GM12878 (cell line): ENCODE measurements at regions not wholly inside any gene's neighbourhood (a gene's known extent, or its start where the extent isn't known, plus 50 kb on each side); places are given as distances from the start of the nearest gene placed in this dataset.

Source experiments
- ATAC-seq: fragments of 200-7000 bp; cut with Tn5 transposase; 3 replicates; pipeline ENCODE4 v1.9.1; 2020; ENCODE audit warnings: mild to moderate bottlenecking, moderate library complexity
- BruUV-seq: library from RNA; stranded (reverse); fragments of 400-500 nt; replicated peaks from 2 replicates; lab custom pipeline; 2021; lab: Mats Ljungman, UMichigan
- CTCF ChIA-PET: fragments of 300-600 bp; sonication (Branson Sonifier 250); formaldehyde crosslinking; extraction: SDS; loops from one replicate; lab custom pipeline; 2021; ENCODE audit warnings: inconsistent platforms; lab: Yijun Ruan, JAX
- POLR2A ChIA-PET: fragments of 350-600 bp; formaldehyde crosslinking; extraction: SDS; loops from one replicate; lab custom pipeline; 2021; ENCODE audit warnings: inconsistent platforms; lab: Charles Lee
- RAD21 ChIA-PET: fragments of 300-600 bp; sonication (Branson Sonifier 250); formaldehyde crosslinking; loops from one replicate; lab custom pipeline; 2023; ENCODE audit warnings: antibody characterized with exemption; ENCODE audit not compliant: unreplicated experiment; lab: Charles Lee
- SMC1A ChIA-PET: fragments of 300-600 bp; sonication (Branson Sonifier 250); formaldehyde crosslinking; loops from one replicate; lab custom pipeline; 2023; ENCODE audit not compliant: unreplicated experiment, uncharacterized antibody; lab: Charles Lee
- DNase-seq: peaks from one replicate; pipeline ENCODE4 v3.0.0-alpha.2; 2011; ENCODE audit warnings: low read depth, low spot score
- FAIRE-seq: peaks from 3 replicates; lab custom pipeline; 2011; peaks lifted over from hg19 to GRCh38; lab: Jason Lieb, UNC
- H2AFZ ChIP-seq: 2 replicates; pipeline ENCODE4 v1.6.0; 2011; ENCODE audit warnings: low read depth, low read length, control low read depth; ENCODE audit not compliant: control insufficient read depth
- H3K27ac ChIP-seq: 2 replicates; pipeline ENCODE4 v1.5.1; 2011; ENCODE audit warnings: control low read depth; ENCODE audit not compliant: control insufficient read depth, insufficient read depth
- H3K27me3 ChIP-seq, 2 experiments: replicated peaks in 1 of 2; 2 replicates each; pipeline versions ENCODE4 v1.6.0 to v1.6.1; 2011; ENCODE audit warnings: low read length in 1 of 2; ENCODE audit not compliant: control insufficient read depth in 2 of 2, insufficient read depth in 2 of 2
- H3K36me3 ChIP-seq, 2 experiments: 2 replicates each; pipeline ENCODE4 v1.5.1; 2011; ENCODE audit warnings: low read length in 1 of 2; ENCODE audit not compliant: control insufficient read depth in 2 of 2, insufficient read depth in 2 of 2
- H3K4me1 ChIP-seq: 2 replicates; pipeline ENCODE4 v1.6.1; 2011; ENCODE audit warnings: mild to moderate bottlenecking, low read length, moderate library complexity, mixed read lengths; ENCODE audit not compliant: control insufficient read depth, insufficient read depth
- H3K4me2 ChIP-seq: 2 replicates; pipeline ENCODE4 v1.6.0; 2011; ENCODE audit warnings: control low read depth; ENCODE audit not compliant: control insufficient read depth, insufficient read depth
- H3K4me3 ChIP-seq: fragments of 200-600 bp; sonication (generic); 2 replicates; pipeline ENCODE4 v1.5.1; 2016
- H3K79me2 ChIP-seq: 2 replicates; pipeline ENCODE4 v1.6.0; 2011; ENCODE audit warnings: low read length; ENCODE audit not compliant: control insufficient read depth, insufficient read depth
- H3K9ac ChIP-seq: 2 replicates; pipeline ENCODE4 v1.8.0; 2011; ENCODE audit warnings: low read length, control low read depth, mixed read lengths; ENCODE audit not compliant: control insufficient read depth, insufficient read depth
- H3K9me3 ChIP-seq: replicated peaks from 3 replicates; pipeline ENCODE4 v1.5.1; 2011; ENCODE audit warnings: mild to moderate bottlenecking, low read length; ENCODE audit not compliant: control insufficient read depth, insufficient read depth
- H4K20me1 ChIP-seq: 2 replicates; pipeline ENCODE4 v1.6.0; 2011; ENCODE audit not compliant: control insufficient read depth, insufficient read depth
- JUND ChIP-seq: IDR thresholded peaks from 2 replicates; pipeline ENCODE4 v1.6.1; 2012; ENCODE audit warnings: low read depth, mild to moderate bottlenecking, low read length, improper control_type of control experiment, moderate library complexity
- MTA3 ChIP-seq: IDR thresholded peaks from 2 replicates; pipeline ENCODE4 v1.6.1; 2012; ENCODE audit warnings: low read length, inconsistent platforms, borderline replicate concordance
- PAX8 ChIP-seq: fragments of 450-650 bp; IDR thresholded peaks from 2 replicates; pipeline ENCODE4 v1.6.1; 2017; ENCODE audit warnings: mild to moderate bottlenecking, moderate library complexity
- RAD21 ChIP-seq: IDR thresholded peaks from 2 replicates; pipeline ENCODE4 v1.6.1; 2011; ENCODE audit warnings: mild to moderate bottlenecking, low read depth, low read length, moderate library complexity; ENCODE audit not compliant: insufficient read depth
- RBBP5 ChIP-seq: fragments of 200-600 bp; sonication (generic); conservative IDR thresholded peaks from 2 replicates; pipeline ENCODE4 v1.6.1; 2016
- SMAD1 ChIP-seq: fragments of 450-650 bp; IDR thresholded peaks from 2 replicates; pipeline ENCODE4 v1.6.1; 2018; ENCODE audit warnings: mild to moderate bottlenecking, low read depth; ENCODE audit not compliant: partially characterized antibody
- SPI1 ChIP-seq: IDR thresholded peaks from 2 replicates; pipeline ENCODE4 v1.6.1; 2011; ENCODE audit warnings: low read depth, mild to moderate bottlenecking, low read length, moderate library complexity, borderline replicate concordance; ENCODE audit not compliant: insufficient read depth
- STAT1 ChIP-seq: fragments of 450-650 bp; conservative IDR thresholded peaks from 2 replicates; pipeline ENCODE4 v1.6.1; 2014; ENCODE audit warnings: antibody characterized with exemption, mild to moderate bottlenecking
- TAF1 ChIP-seq: IDR thresholded peaks from 2 replicates; pipeline ENCODE4 v1.6.1; 2011; ENCODE audit warnings: mild to moderate bottlenecking, low read depth, low read length, borderline replicate concordance
- ZNF217 ChIP-seq: fragments of 450-650 bp; IDR thresholded peaks from 2 replicates; pipeline ENCODE4 v1.6.1; 2017; ENCODE audit warnings: antibody characterized with exemption, mild to moderate bottlenecking
- WGBS: methylation state at CpG from one replicate; pipeline ENCODE4 v1.1.6; 2016; ENCODE audit warnings: low lambda C conversion rate; ENCODE audit not compliant: insufficient replicate concordance, insufficient coverage; ENCODE audit errors: missing lambda C conversion rate; 5-methylcytosine and 5-hydroxymethylcytosine counted together
- in situ Hi-C: fragments of 300-500 bp; cut with MboI; formaldehyde crosslinking; loops from 9 replicates; pipeline ENCODE4 v1.14.3; 2018; ENCODE audit warnings: mixed read lengths
- intact Hi-C: fragments of 100-400 bp; cut with micrococcal nuclease; formaldehyde crosslinking; loops from one replicate; pipeline ENCODE4 v1.14.2; 2022; ENCODE audit not compliant: unreplicated experiment
- TF ChIP-seq, protein P1 (sequence below): fragments of 450-650 bp; IDR thresholded peaks from 2 replicates; pipeline ENCODE4 v1.6.1; 2016; ENCODE audit warnings: mild to moderate bottlenecking

DNA sequence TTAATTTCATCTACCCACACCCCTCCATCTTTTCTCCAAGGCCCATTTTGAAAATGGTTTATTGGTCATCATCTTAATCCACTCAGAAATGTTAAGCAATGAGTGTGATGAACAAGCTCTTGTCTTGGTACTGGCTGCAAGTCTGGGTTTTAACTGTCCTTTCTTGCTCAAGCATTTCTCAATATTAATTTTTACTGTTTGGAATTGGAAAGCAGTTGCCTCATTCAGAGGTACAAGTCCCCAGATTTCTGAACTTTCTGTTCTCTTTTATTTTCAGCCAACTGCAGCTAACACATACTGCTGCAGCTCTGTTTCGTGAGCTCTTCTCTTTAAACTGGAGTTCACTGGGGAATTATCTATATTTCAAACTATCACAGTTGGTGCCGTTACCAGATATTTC lies 99.4 kb upstream of the TEX51 start:
- Histone ChIP-seq H3K27me3 (no peaks in the 10 kb centered on the region), H3K9me3 (no peaks in the 10 kb centered on the region), H4K20me1 (no peaks in the 10 kb centered on the region), H3K79me2 (no peaks in the 10 kb centered on the region), H3K4me3 (no peak overlapping the region), H3K4me1 (no peaks in the 10 kb centered on the region), H3K36me3 (no peaks in the 10 kb centered on the region), H2AFZ (no peak overlapping the region), H3K9ac (no peak overlapping the region), H3K4me2 (no peak overlapping the region), H3K27ac (no peak overlapping the region)
- BruUV-seq: no TSS peak
- ChIA-PET POLR2A (no interaction called here), SMC1A (interaction anchor here (1.1 to 1.2 kb wide), 2 partner anchors 23 to 56 kb away, joined by 3 to 4 read pairs; no protein-coding TSS in a partner anchor), CTCF (no interaction called here), RAD21 (no interaction called here)
- ATAC-seq: no peak
- TF ChIP-seq RAD21: no peak
- TF ChIP-seq, protein P1, sequence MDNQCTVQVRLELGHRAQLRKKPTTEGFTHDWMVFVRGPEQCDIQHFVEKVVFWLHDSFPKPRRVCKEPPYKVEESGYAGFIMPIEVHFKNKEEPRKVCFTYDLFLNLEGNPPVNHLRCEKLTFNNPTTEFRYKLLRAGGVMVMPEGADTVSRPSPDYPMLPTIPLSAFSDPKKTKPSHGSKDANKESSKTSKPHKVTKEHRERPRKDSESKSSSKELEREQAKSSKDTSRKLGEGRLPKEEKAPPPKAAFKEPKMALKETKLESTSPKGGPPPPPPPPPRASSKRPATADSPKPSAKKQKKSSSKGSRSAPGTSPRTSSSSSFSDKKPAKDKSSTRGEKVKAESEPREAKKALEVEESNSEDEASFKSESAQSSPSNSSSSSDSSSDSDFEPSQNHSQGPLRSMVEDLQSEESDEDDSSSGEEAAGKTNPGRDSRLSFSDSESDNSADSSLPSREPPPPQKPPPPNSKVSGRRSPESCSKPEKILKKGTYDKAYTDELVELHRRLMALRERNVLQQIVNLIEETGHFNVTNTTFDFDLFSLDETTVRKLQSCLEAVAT: no peak
- no peak for TF ChIP-seq MTA3
- TF ChIP-seq ZNF217: no peak
- TF ChIP-seq SMAD1: no peak
- TF ChIP-seq PAX8: no peak
- no peak for TF ChIP-seq SPI1
- TF ChIP-seq JUND: no peak
- no peak for TF ChIP-seq RBBP5
- TF ChIP-seq STAT1: no peak
- no peak for TF ChIP-seq TAF1
- DNase-seq: no peak
- in situ Hi-C loops: no loop called here
- no peak for FAIRE-seq
- intact Hi-C loops: no loop called here
- WGBS: 16% methylated on average over 2 of the region's 2 CpGs
